Activated CD8-positive, alpha-beta memory T cell treated with anti-CD3 and anti-CD28 coated beads, Interleukin-2, amount 50 U/mL, for 48 hours (primary cell): ENCODE measurements at regions not wholly inside any gene's neighbourhood (a gene's known extent, or its start where the extent isn't known, plus 50 kb on each side); places are given as distances from the start of the nearest gene placed in this dataset.
"Not testable (repeated sequence)": the region's sequence is repeated elsewhere in the genome, so short reads cannot be mapped to it uniquely, and the experiment has no call there.

ENCODE experiments used
- DNase-seq: peaks from one replicate; pipeline ENCODE4 v3.0.0-alpha.2; 2020

- no peak for DNase-seq
These were observed 386.5 kb upstream of the SLC39A10 start for GRCh38 chr2:195270466-195271039.

GRCh38 chr2:195269220-195269619 lies 387.8 kb upstream of the SLC39A10 start:
- no peak for DNase-seq

DNA sequence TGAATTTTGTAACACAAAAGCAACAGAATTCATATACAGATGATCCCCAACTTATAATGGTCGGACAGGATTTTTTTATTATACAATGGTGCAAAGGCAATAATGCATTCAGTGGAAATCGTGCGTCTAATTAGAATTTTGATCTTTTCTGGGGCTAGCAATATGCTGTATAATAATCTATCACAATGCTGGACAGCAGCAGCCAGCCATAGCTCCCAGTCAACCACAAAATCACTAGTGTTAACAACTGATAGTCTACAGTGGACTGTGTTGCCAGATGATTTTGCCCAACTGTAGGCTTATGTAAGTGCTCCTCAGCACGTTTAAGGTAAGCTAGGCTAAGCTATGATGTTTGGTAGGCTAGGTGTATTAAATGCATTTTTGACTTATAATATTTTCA lies 399.0 kb upstream of the SLC39A10 start:
- no peak for DNase-seq

DNA sequence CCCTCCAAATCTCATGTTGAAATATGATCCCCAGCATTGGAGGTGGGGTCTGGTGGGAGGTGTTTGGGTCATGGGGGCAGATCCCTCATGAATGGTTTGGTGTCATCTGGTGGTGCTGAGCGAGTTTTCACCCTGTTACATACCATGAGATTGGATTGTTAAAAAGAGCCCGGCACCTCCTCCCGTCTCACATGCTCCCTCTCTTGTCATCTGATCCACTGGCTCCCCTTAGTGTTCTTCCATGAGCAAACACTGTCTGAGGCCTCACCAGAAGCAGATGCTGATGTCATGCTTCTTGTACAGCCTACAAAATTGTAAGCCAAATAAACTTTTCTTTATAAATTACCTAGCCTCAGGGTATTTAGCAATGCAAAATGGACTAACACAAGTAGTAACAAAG lies 405.0 kb upstream of the SLC39A10 start:
- no peak for DNase-seq

- DNase-seq = no peak
These were observed 405.8 kb upstream of the SLC39A10 start for GRCh38 chr2:195251214-195251613.

DNA sequence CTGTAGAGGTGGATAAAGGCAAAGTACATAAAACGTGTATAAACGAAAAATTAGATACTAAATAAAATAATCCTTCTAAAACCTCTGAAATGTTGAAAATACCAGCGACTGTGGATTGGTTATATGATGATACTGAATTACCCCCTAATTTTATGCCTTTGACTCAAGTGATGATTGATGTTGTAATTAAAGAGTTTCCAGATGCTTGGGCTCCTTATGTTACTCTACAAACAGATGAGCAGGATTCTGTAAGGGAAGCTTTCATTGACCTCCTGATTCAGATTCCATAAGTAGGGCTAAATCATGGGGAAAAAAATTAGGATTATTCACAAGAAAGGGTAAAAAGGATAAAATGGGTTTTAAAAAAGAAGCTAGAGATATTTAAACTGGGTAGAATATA lies 418.2 kb upstream of the SLC39A10 start:
- DNase-seq = no peak

GRCh38 chr2:195238379-195238778 lies 418.6 kb upstream of the SLC39A10 start:
- DNase-seq = no peak

GRCh38 chr2:195228547-195228946 lies 428.5 kb upstream of the SLC39A10 start:
- DNase-seq = not testable (repeated sequence)

DNA sequence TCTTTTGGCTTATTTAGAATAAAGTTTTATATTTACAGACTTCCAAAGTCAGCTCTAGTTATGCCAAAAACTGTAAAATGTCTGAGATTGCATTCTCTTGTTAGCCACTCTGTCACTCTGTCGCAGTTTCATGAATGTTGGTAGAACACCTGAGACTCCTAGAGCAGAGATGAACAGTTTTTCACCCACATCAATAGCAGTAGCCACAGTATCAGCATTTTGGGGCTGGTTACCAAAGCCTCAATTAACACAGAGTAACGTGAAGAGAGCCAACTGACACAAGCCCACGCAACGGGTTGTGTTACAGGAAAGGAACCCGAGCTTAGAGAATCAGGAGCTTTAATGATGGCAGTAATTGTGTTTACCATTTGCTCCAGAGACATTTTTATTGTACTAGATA lies 443.0 kb upstream of the SLC39A10 start:
- DNase-seq = no peak

- DNase-seq = no peak
These were observed 444.4 kb upstream of the SLC39A10 start for GRCh38 chr2:195212586-195212985.

GRCh38 chr2:195202163-195202845 lies 454.7 kb upstream of the SLC39A10 start:
- DNase-seq = no peak

DNA sequence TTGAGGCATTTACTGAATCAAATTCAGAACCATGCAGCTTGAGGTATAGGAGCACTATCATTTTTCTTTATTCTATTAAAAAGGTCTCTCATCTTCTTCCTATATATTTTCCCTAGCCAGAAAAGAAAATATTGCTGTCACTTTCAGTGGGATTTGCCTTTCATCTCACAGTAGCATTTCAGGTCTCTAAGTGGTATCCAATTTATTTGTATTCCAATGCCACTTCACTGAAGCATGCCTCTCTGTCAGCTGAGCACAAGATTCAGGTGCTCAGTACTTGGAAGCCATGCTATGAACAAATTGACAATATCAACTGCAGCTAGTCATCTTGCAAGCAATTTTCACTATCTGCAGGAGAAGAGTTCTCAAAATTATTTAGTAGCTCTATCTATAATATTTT lies 457.2 kb upstream of the SLC39A10 start:
- no peak for DNase-seq

GRCh38 chr2:195181059-195181705 lies 475.8 kb upstream of the SLC39A10 start:
- no peak for DNase-seq

DNA sequence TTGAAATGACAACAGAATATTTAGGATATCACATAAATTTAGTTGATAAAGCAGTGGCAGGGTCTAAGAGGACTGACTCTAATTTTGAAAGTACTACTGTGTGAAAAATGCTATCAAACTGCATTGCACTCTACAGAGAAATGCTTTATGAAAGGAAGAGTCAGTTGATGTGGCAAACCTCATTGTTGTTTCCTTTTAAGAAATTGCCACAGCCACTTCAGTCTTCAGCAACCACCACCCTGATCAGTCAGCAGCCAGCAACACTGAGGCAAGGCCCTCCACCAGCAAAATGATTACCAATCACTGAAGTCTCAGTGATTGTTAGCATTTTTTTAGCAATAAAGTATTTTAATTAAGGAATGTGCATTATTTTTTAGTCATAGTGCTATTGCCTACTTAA lies 488.7 kb upstream of the SLC39A10 start:
- DNase-seq = no peak

- DNase-seq = no peak
These were observed 492.1 kb upstream of the SLC39A10 start for GRCh38 chr2:195164930-195165329.

DNA sequence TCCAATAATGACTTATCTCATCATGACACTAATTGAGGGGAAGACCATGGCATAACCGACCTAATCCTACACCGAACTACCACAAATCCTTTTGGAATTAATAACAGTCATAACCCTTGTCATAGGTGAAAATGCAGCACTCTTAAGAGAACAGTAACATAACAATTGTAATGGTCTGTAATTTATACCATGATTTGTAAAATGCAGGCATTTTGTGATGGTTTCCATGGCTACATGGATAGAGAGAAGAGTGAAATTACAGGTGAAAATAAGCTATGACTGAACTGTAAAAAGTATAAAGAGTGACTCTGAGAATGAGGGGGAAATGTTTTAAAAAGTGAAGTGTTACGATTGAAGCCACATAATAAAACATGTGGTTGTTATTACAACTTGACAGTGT lies 494.1 kb upstream of the SLC39A10 start:
- no peak for DNase-seq

GRCh38 chr2:195162194-195162593 lies 494.8 kb upstream of the SLC39A10 start:
- DNase-seq = no peak

DNA sequence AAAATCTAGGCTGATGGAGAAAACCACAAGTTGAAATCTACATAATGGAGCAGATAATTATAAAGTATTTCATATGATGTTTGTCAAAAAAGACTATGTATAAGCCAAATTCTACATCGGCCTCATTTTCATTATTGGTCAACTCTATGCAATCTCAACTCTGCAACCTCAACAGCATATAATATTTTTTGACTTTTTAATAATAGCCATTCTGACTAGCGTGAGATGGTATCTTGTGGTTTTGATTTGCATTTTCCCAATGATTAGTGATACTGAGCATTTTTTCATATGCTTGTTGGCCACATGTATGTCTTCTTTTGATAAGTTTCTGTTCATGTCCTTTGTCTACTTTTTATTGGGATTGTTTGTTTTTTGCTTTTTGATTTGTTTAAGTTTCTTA lies 496.1 kb upstream of the SLC39A10 start:
- DNase-seq = no peak

- no peak for DNase-seq
These were observed 505.3 kb upstream of the SLC39A10 start for GRCh38 chr2:195151711-195152110.

DNA sequence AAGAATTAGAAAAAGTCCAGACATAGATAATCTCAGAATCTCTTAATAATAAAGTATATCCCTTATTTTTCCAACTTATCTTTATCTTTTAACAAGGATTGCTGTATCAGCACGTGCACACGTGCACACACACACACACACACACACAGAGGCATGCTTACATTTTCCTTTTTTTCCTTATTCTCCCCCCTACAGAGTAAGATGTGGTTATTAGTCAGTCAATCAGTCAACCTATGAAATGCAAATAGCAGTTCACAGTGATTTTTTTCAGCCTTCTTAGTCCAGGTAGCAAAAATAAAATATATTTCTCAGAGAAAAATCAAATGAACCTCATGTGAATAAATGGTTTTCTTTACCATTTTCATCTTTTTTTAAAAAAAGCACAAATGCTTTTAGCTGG lies 506.2 kb upstream of the SLC39A10 start:
- DNase-seq = no peak

DNA sequence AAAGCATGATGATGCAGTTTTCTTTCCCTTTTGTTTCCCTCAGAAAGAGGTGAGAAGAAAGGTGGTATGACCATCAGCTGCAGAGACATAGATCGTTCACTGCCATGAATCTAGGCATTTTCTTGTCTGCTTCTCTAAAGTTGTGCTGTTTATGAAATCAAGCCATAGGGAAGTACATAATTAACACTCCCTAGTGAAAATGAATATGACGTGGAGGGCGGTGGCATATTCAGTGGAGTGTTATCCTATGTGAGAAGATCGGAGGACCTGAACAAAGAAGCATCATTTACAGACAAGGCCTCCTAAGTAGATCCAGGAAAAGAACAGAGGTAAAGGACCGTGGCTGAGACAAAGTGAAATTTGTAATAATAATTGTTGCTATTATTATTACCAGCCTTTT lies 509.0 kb upstream of the SLC39A10 start:
- no peak for DNase-seq

DNA sequence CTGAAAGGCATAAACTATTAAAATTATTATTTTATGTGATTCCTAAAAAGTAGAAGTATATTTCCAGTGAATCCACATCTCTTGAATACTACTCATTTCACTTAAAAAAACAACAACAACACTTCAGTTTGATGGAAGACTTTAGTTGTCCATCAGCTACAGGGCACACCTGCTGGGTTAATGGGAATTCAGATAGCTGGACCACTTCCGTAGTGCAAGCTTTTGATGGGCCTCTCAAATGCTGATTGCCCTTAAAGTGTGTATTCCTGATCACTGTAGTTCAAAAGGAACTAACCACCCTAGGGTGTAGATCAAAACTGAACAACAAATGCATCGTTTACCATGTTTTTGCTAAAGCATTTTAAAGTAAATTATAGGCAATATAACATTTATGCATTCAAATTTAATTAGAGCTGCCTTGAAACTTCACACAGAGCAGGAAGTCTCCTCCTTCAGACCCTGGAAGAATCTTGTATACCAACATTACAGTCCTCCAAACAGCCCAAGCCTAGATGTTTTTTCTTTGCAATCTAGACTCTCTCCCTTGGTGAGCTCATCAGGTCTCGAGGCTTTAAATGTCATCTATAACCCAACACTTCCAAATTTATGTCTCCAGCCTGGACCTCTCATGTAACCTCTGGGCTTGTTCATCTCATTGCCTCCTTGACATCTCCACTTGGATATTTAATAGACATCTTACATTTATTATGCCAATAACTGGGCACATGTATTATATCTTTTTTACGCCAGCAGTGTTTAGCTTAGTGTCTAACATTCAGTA lies 510.1 kb upstream of the SLC39A10 start:
- no peak for DNase-seq

GRCh38 chr2:195138435-195138834 lies 518.6 kb upstream of the SLC39A10 start:
- no peak for DNase-seq

DNA sequence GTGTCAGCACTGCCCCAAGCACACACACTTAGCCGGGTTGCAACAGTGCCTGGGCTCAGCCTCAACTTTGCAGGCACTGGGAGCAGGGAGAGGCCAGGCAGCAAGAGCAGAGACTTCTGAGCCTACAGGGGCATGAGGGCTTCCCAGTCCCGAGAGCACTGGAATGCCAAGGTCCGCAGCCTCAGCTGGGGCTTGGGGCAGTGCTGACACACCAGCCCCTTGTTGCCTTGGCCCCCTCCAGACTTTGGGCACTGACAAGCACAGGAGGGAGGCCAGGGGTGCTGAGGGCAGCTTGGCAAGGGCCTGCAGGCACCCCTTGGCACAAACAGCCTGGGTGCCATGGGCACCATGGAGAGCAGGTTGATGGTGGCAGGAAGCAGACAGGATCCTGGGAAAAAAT lies 531.1 kb upstream of the SLC39A10 start:
- DNase-seq = not testable (repeated sequence)
